Choroid plexus epithelial cell (primary cell): ENCODE measurements at regions not wholly inside any gene's neighbourhood (a gene's known extent, or its start where the extent isn't known, plus 50 kb on each side); places are given as distances from the start of the nearest gene placed in this dataset.

Experiments
- DNase-seq: peaks from one replicate; pipeline ENCODE4 v3.0.0-alpha.2; 2010; ENCODE audit warnings: low read depth
- H3K4me3 ChIP-seq: 2 replicates; pipeline ENCODE4 v1.5.1; 2011; ENCODE audit warnings: low read depth, mild to moderate bottlenecking, control low read depth, low read length, moderate library complexity
- CTCF ChIP-seq: conservative IDR thresholded peaks from 2 replicates; pipeline ENCODE4 v1.5.1; 2011; ENCODE audit warnings: low read depth, mild to moderate bottlenecking, control low read depth, inconsistent platforms, low read length, moderate library complexity

GRCh38 chr6:4615231-4615630, 161.0 kb upstream of the CDYL start:
- DNase-seq: no peak
- no peak for TF ChIP-seq CTCF
- no peak overlapping the region for H3K4me3 ChIP-seq

- no peak for TF ChIP-seq CTCF
- H3K4me3 ChIP-seq: no peak overlapping the region
- no peak for DNase-seq
These were observed 161.6 kb upstream of the CDYL start for GRCh38 chr6:4614637-4615036.

- TF ChIP-seq CTCF: no peak
- no peak for DNase-seq
- H3K4me3 ChIP-seq: no peak overlapping the region
These were observed 162.4 kb upstream of the CDYL start for GRCh38 chr6:4613795-4614194.

- DNase-seq: no peak
- H3K4me3 ChIP-seq: no peak overlapping the region
- TF ChIP-seq CTCF: no peak
These were observed 162.8 kb upstream of the CDYL start for GRCh38 chr6:4613381-4613780.

GRCh38 chr6:4612636-4613171, 163.5 kb upstream of the CDYL start:
- DNase-seq: no peak
- H3K4me3 ChIP-seq: no peak overlapping the region
- no peak for TF ChIP-seq CTCF

GRCh38 chr6:4611429-4612129, 164.6 kb upstream of the CDYL start:
- TF ChIP-seq CTCF: no peak
- H3K4me3 ChIP-seq: no peak overlapping the region
- no peak for DNase-seq

GRCh38 chr6:4610256-4610655, 165.9 kb upstream of the CDYL start:
- no peak for TF ChIP-seq CTCF
- H3K4me3 ChIP-seq: no peak overlapping the region
- DNase-seq: peak; percentile 95
